HEK293 (cell line): ENCODE measurements at regions not wholly inside any gene's neighbourhood (a gene's known extent, or its start where the extent isn't known, plus 50 kb on each side); places are given as distances from the start of the nearest gene placed in this dataset.

ENCODE experiments used
- CTCF ChIA-PET: fragments of 350-600 bp; formaldehyde crosslinking; extraction: SDS; loops from one replicate; lab custom pipeline; 2021; ENCODE audit warnings: antibody characterized with exemption; lab: Yijun Ruan, JAX
- POLR2A ChIA-PET: fragments of 300-600 bp; formaldehyde crosslinking; extraction: SDS; loops from one replicate; lab custom pipeline; 2020; ENCODE audit warnings: antibody characterized with exemption, inconsistent platforms; lab: Yijun Ruan, JAX
- H3K27ac ChIP-seq: fragments of 200-500 bp; sonication (Bioruptor generic); 2 replicates; pipeline ENCODE4 v1.5.1; 2014; ENCODE audit warnings: low read depth, low read length, control low read depth, inconsistent platforms; ENCODE audit errors: extremely low read depth
- H3K36me3 ChIP-seq, 2 experiments: fragments of 200-500 bp in 1 of 2; sonication (Bioruptor generic) in 1 of 2; 1 replicate in 1 of 2; 2 replicates in 1 of 2; pipeline ENCODE4 v1.5.1; 2014 to 2017; ENCODE audit warnings: inconsistent platforms in 2 of 2, low read length in 2 of 2; ENCODE audit not compliant: control insufficient read depth in 2 of 2, insufficient read depth in 1 of 2
- H3K4me1 ChIP-seq: fragments of 200-500 bp; sonication (Bioruptor generic); 2 replicates; pipeline ENCODE4 v1.5.1; 2014; ENCODE audit warnings: mild to moderate bottlenecking, low read length, inconsistent platforms; ENCODE audit not compliant: control insufficient read depth, insufficient read depth
- H3K4me3 ChIP-seq: 2 replicates; pipeline ENCODE4 v1.5.1; 2011; ENCODE audit warnings: low read depth, mild to moderate bottlenecking, control low read depth, low read length, moderate library complexity
- H3K9me3 ChIP-seq: fragments of 200-500 bp; sonication (Bioruptor generic); 2 replicates; pipeline ENCODE4 v1.5.1; 2014; ENCODE audit warnings: low read depth, low read length, inconsistent platforms; ENCODE audit not compliant: control insufficient read depth, insufficient read depth
- BCL6B ChIP-seq: fragments of 450-650 bp; formaldehyde crosslinking; IDR thresholded peaks from 2 replicates; pipeline ENCODE4 v1.5.1; 2017; ENCODE audit warnings: missing biosample characterization, missing genetic modification characterization
- GFI1B ChIP-seq: fragments of 450-650 bp; formaldehyde crosslinking; IDR thresholded peaks from 2 replicates; pipeline ENCODE4 v1.5.1; 2016; ENCODE audit warnings: missing biosample characterization, missing genetic modification characterization
- KLF16 ChIP-seq: fragments of 450-650 bp; formaldehyde crosslinking; IDR thresholded peaks from 2 replicates; pipeline ENCODE4 v1.5.1; 2017; ENCODE audit warnings: missing biosample characterization, missing genetic modification characterization
- KLF9 ChIP-seq: fragments of 450-650 bp; formaldehyde crosslinking; IDR thresholded peaks from 2 replicates; pipeline ENCODE4 v1.5.1; 2016; ENCODE audit warnings: missing biosample characterization, missing genetic modification characterization, low read depth
- MZF1 ChIP-seq: fragments of 450-650 bp; formaldehyde crosslinking; IDR thresholded peaks from 2 replicates; pipeline ENCODE4 v1.5.1; 2017; ENCODE audit warnings: missing biosample characterization, missing genetic modification characterization, borderline replicate concordance
- SCRT2 ChIP-seq: fragments of 450-650 bp; formaldehyde crosslinking; IDR thresholded peaks from 2 replicates; pipeline ENCODE4 v1.5.1; 2016; ENCODE audit warnings: missing biosample characterization, missing genetic modification characterization
- ZEB2 ChIP-seq: fragments of 450-650 bp; formaldehyde crosslinking; IDR thresholded peaks from 2 replicates; pipeline ENCODE4 v1.5.1; 2016; ENCODE audit warnings: missing biosample characterization, missing genetic modification characterization
- ZFP3 ChIP-seq: fragments of 450-650 bp; formaldehyde crosslinking; IDR thresholded peaks from 2 replicates; pipeline ENCODE4 v1.5.1; 2016; ENCODE audit warnings: low read depth, missing biosample characterization, missing genetic modification characterization
- ZFP37 ChIP-seq: fragments of 450-650 bp; formaldehyde crosslinking; IDR thresholded peaks from 2 replicates; pipeline ENCODE4 v1.5.1; 2016; ENCODE audit warnings: missing biosample characterization, missing genetic modification characterization
- ZIC2 ChIP-seq: fragments of 450-650 bp; formaldehyde crosslinking; IDR thresholded peaks from 2 replicates; pipeline ENCODE4 v1.5.1; 2016; ENCODE audit warnings: missing biosample characterization, missing genetic modification characterization
- ZNF148 ChIP-seq: fragments of 450-650 bp; formaldehyde crosslinking; IDR thresholded peaks from 2 replicates; pipeline ENCODE4 v1.5.0; 2017; ENCODE audit warnings: missing biosample characterization, missing genetic modification characterization, borderline replicate concordance
- ZNF174 ChIP-seq: fragments of 450-650 bp; formaldehyde crosslinking; IDR thresholded peaks from 2 replicates; pipeline ENCODE4 v1.5.0; 2017; ENCODE audit warnings: missing biosample characterization, mild to moderate bottlenecking, missing genetic modification characterization
- ZNF214 ChIP-seq: fragments of 450-650 bp; formaldehyde crosslinking; IDR thresholded peaks from 2 replicates; pipeline ENCODE4 v1.5.1; 2017; ENCODE audit warnings: missing biosample characterization, mild to moderate bottlenecking, missing genetic modification characterization, borderline replicate concordance
- ZNF221 ChIP-seq: fragments of 450-650 bp; formaldehyde crosslinking; IDR thresholded peaks from 2 replicates; pipeline ENCODE4 v1.5.1; 2017; ENCODE audit warnings: missing biosample characterization, missing genetic modification characterization, borderline replicate concordance
- ZNF518A ChIP-seq: fragments of 450-650 bp; formaldehyde crosslinking; conservative IDR thresholded peaks from 2 replicates; pipeline ENCODE4 v1.5.1; 2016; ENCODE audit warnings: low read depth, missing biosample characterization, missing genetic modification characterization
- ZNF626 ChIP-seq: fragments of 450-650 bp; sonication (Bioruptor Pico); formaldehyde crosslinking; IDR thresholded peaks from 2 replicates; pipeline ENCODE4 v1.5.1; 2018; ENCODE audit warnings: missing biosample characterization, missing genetic modification characterization, inconsistent platforms
- ZNF645 ChIP-seq: fragments of 450-650 bp; formaldehyde crosslinking; IDR thresholded peaks from 2 replicates; pipeline ENCODE4; 2016; ENCODE audit warnings: missing biosample characterization, missing genetic modification characterization
- ZNF704 ChIP-seq: fragments of 450-650 bp; formaldehyde crosslinking; IDR thresholded peaks from 2 replicates; pipeline ENCODE4 v1.5.1; 2016; ENCODE audit warnings: missing biosample characterization, missing genetic modification characterization
- ZSCAN23 ChIP-seq: fragments of 450-650 bp; formaldehyde crosslinking; IDR thresholded peaks from 2 replicates; pipeline ENCODE4 v1.5.1; 2016; ENCODE audit warnings: missing biosample characterization, missing genetic modification characterization
- ZSCAN5A ChIP-seq: fragments of 450-650 bp; formaldehyde crosslinking; IDR thresholded peaks from 2 replicates; pipeline ENCODE4 v1.5.1; 2016; ENCODE audit warnings: missing biosample characterization, missing genetic modification characterization

- no peak for TF ChIP-seq ZNF645 (tag by site-specific recombination)
- no peak for TF ChIP-seq ZEB2 (tag by site-specific recombination)
- no peak for TF ChIP-seq SCRT2 (tag by site-specific recombination)
- TF ChIP-seq ZIC2, result no peak
- no peak for TF ChIP-seq ZNF221 (tag by site-specific recombination)
- TF ChIP-seq ZNF626 (tag by site-specific recombination), result no peak
- TF ChIP-seq, all 188 proteins: peak for 0
Observed at GRCh38 chr7:15886626-15887025, 200.1 kb upstream of the MEOX2 start (continued).

GRCh38 chr7:15885678-15886077, 199.2 kb upstream of the MEOX2 start:
- TF ChIP-seq ZSCAN23 (tag by site-specific recombination) (no peak), SCRT2 (tag by site-specific recombination) (no peak), ZNF214 (tag by site-specific recombination) (no peak), ZNF518A (tag by site-specific recombination) (no peak), ZNF704 (tag by site-specific recombination) (no peak), MZF1 (tag by site-specific recombination) (no peak), ZIC2 (no peak)
- H3K27ac ChIP-seq, result no peak overlapping the region
- POLR2A ChIA-PET, result no interaction called here
- no peaks in the 10 kb centered on the region for H3K9me3 ChIP-seq
- no peaks in the 10 kb centered on the region for H3K4me1 ChIP-seq
- no peak overlapping the region for H3K4me3 ChIP-seq
- H3K36me3 ChIP-seq, result no peaks in the 10 kb centered on the region
- CTCF ChIA-PET, result interaction anchor here (0.7 kb wide), 2 partner anchors 714 to 848 kb away, joined by 3 to 4 read pairs; no protein-coding TSS in a partner anchor

- no peaks in the 10 kb centered on the region for H3K36me3 ChIP-seq
- H3K9me3 ChIP-seq, result no peaks in the 10 kb centered on the region
- no peaks in the 10 kb centered on the region for H3K4me1 ChIP-seq
- ChIA-PET POLR2A (no interaction called here), CTCF (no interaction called here)
- H3K27ac ChIP-seq, result no peak overlapping the region
- no peak overlapping the region for H3K4me3 ChIP-seq
- TF ChIP-seq ZNF174 (tag by site-specific recombination), result no peak
- TF ChIP-seq ZFP37 (tag by site-specific recombination), result no peak
- no peak for TF ChIP-seq ZFP3 (tag by site-specific recombination)
- no peak for TF ChIP-seq KLF9 (tag by site-specific recombination)
- no peak for TF ChIP-seq GFI1B (tag by site-specific recombination)
- TF ChIP-seq BCL6B (tag by site-specific recombination), result no peak
- TF ChIP-seq ZSCAN5A, result no peak
- no peak for TF ChIP-seq KLF16 (tag by site-specific recombination)
- TF ChIP-seq ZNF148 (tag by site-specific recombination), result no peak
Observed at GRCh38 chr7:15874774-15875173, 188.3 kb upstream of the MEOX2 start.
